ENCODE measurements at regions not wholly inside any gene's neighbourhood (a gene's known extent, or its start where the extent isn't known, plus 50 kb on each side); places are given as distances from the start of the nearest gene placed in this dataset.
"Not testable (repeated sequence)": the region's sequence is repeated elsewhere in the genome, so short reads cannot be mapped to it uniquely, and the experiment has no call there.

- no peak for DNase-seq
Observed at GRCh38 chr3:110903771-110904519, 167.7 kb upstream of the NECTIN3 start.

- DNase-seq, result no peak
Observed at GRCh38 chr3:110904520-110904890, 167.1 kb upstream of the NECTIN3 start.

- no peak for DNase-seq
Observed at GRCh38 chr3:110905121-110905520, 166.5 kb upstream of the NECTIN3 start.

GRCh38 chr3:110909839-110910238, 161.8 kb upstream of the NECTIN3 start:
- DNase-seq, result no peak

GRCh38 chr3:110910346-110910955, 161.2 kb upstream of the NECTIN3 start:
- DNase-seq, result no peak

GRCh38 chr3:110918963-110919362, 152.7 kb upstream of the NECTIN3 start:
- no peak for DNase-seq

GRCh38 chr3:110925798-110926197, 145.8 kb upstream of the NECTIN3 start:
- no peak for DNase-seq

GRCh38 chr3:110928016-110928662, 143.5 kb upstream of the NECTIN3 start:
- DNase-seq, result no peak

- no peak for DNase-seq
Observed at GRCh38 chr3:110929816-110930215, 141.8 kb upstream of the NECTIN3 start.

- no peak for DNase-seq
Observed at GRCh38 chr3:110932567-110932966, 139.0 kb upstream of the NECTIN3 start.

GRCh38 chr3:110933821-110934426, 137.7 kb upstream of the NECTIN3 start:
- DNase-seq, result no peak

- DNase-seq, result no peak
Observed at GRCh38 chr3:110938629-110939028, 133.0 kb upstream of the NECTIN3 start.

GRCh38 chr3:110940055-110940454, 131.6 kb upstream of the NECTIN3 start:
- DNase-seq, result no peak

GRCh38 chr3:110944782-110945181, 126.8 kb upstream of the NECTIN3 start:
- DNase-seq, result no peak

GRCh38 chr3:110946810-110947209, 124.8 kb upstream of the NECTIN3 start:
- no peak for DNase-seq

GRCh38 chr3:110949194-110949593, 122.4 kb upstream of the NECTIN3 start:
- not testable (repeated sequence) for DNase-seq

GRCh38 chr3:110955301-110955880, 116.2 kb upstream of the NECTIN3 start:
- no peak for DNase-seq

- no peak for DNase-seq
Observed at GRCh38 chr3:110956081-110956480, 115.5 kb upstream of the NECTIN3 start.

GRCh38 chr3:110957247-110958025, 114.2 kb upstream of the NECTIN3 start:
- no peak for DNase-seq

GRCh38 chr3:110958313-110959147, 113.1 kb upstream of the NECTIN3 start:
- DNase-seq, result no peak

GRCh38 chr3:110965976-110966375, 105.6 kb upstream of the NECTIN3 start:
- no peak for DNase-seq

Data from suppressor macrophage (primary cell).